ENCODE measurements at regions not wholly inside any gene's neighbourhood (a gene's known extent, or its start where the extent isn't known, plus 50 kb on each side); places are given as distances from the start of the nearest gene placed in this dataset.
"Not testable (repeated sequence)": the region's sequence is repeated elsewhere in the genome, so short reads cannot be mapped to it uniquely, and the experiment has no call there.

GRCh38 chr15:35239693-35240092 lies 154.6 kb upstream of the NANOGP8 start:
- not testable (repeated sequence) for TF ChIP-seq CTCF (conservative IDR thresholded peaks at IDR 0.05; ENCODE audit: low read depth in 2 of 2); EZH2 (IDR thresholded peaks at IDR 0.05; ENCODE audit: low read depth, unreplicated experiment); REST (IDR thresholded peaks at IDR 0.05; ENCODE audit: unreplicated experiment); JUNB (IDR thresholded peaks at IDR 0.05; ENCODE audit: unreplicated experiment); POLR2AphosphoS5 (IDR thresholded peaks at IDR 0.05; ENCODE audit: low read depth); EZH2phosphoT487 (IDR thresholded peaks at IDR 0.05; ENCODE audit: unreplicated experiment); ZNF462 (CRISPR knock-in tag; IDR thresholded peaks at IDR 0.05); CREB1 (CRISPR knock-in tag; IDR thresholded peaks at IDR 0.05; ENCODE audit: low read depth)
